Activated CD4-positive, alpha-beta T cell treated with anti-CD3 and anti-CD28 coated beads for 36 hours (primary cell): ENCODE measurements at regions not wholly inside any gene's neighbourhood (a gene's known extent, or its start where the extent isn't known, plus 50 kb on each side); places are given as distances from the start of the nearest gene placed in this dataset.

Experiments used
- ATAC-seq: fragments of 200-7000 bp; cut with Tn5 transposase; one replicate; pipeline ENCODE4 v1.10.0; 2021; ENCODE audit warnings: mild to moderate bottlenecking, moderate library complexity
- CTCF ChIA-PET: fragments of 350-600 bp; sonication (Branson Sonifier 250); formaldehyde crosslinking; loops from one replicate; lab custom pipeline; 2021; ENCODE audit warnings: antibody characterized with exemption; lab: Charles Lee
- POLR2A ChIA-PET: fragments of 350-600 bp; sonication (Branson Sonifier 250); formaldehyde crosslinking; loops from one replicate; lab custom pipeline; 2021; ENCODE audit warnings: antibody characterized with exemption, inconsistent platforms; lab: Charles Lee
- DNase-seq: peaks from one replicate; pipeline ENCODE4 v3.0.0-alpha.2; 2020
- H3K27ac Mint-ChIP-seq: one replicate; pipeline ENCODE4 v1.8.0; 2021; ENCODE audit warnings: mixed read lengths
- H3K27me3 Mint-ChIP-seq: one replicate; pipeline ENCODE4 v1.8.0; 2021; ENCODE audit warnings: mixed read lengths
- H3K36me3 Mint-ChIP-seq: one replicate; pipeline ENCODE4 v1.8.0; 2021; ENCODE audit warnings: low read depth, mixed read lengths
- H3K4me1 Mint-ChIP-seq: one replicate; pipeline ENCODE4 v1.8.0; 2021; ENCODE audit warnings: mixed read lengths
- H3K4me3 Mint-ChIP-seq: one replicate; pipeline ENCODE4 v1.8.0; 2021; ENCODE audit warnings: mild to moderate bottlenecking, moderate library complexity, mixed read lengths
- H3K9me3 Mint-ChIP-seq: one replicate; pipeline ENCODE4 v1.8.0; 2021; ENCODE audit warnings: low read depth, mixed read lengths
- intact Hi-C, 2 experiments: fragments of 100-400 bp; cut with DNase I in 1 of 2; cut with micrococcal nuclease in 1 of 2; formaldehyde crosslinking; loops; one replicate each; pipeline versions ENCODE4 v1.14.2 to v1.15.1; 2022 to 2024; cut with DNase I, micrococcal nuclease

DNA sequence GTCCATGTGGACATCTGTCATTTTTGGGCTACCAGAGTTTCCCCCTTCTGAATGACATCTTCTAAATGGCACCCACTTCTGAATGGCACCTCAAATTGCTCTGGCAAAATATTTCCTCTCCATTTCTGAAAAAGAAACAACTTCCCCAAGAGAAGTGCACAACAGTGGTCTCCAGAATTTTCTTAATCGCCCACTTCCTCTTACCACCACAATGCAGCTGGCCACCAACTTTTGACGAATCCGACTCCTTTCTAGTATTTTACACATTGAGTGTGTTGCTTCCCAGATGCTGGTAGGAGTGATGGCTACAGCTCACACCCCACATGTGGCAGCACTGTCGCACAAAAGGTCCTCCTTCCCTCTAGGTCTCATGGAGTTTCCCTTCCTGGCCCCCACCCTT, 216.1 kb downstream of the FOXA2 start:
- CTCF ChIA-PET, result no interaction called here
- POLR2A ChIA-PET, result no interaction called here
- no peak for DNase-seq
- Mint-ChIP-seq H3K9me3 (peaks cover 2% of the 10 kb centered on the region), H3K27me3 (peaks cover 2% of the 10 kb centered on the region), H3K27ac (no peak overlapping the region), H3K4me1 (peaks cover 17% of the 10 kb centered on the region), H3K36me3 (no peaks in the 10 kb centered on the region), H3K4me3 (no peak overlapping the region)
- no peak for ATAC-seq
- intact Hi-C loops, result no loop called here

DNA sequence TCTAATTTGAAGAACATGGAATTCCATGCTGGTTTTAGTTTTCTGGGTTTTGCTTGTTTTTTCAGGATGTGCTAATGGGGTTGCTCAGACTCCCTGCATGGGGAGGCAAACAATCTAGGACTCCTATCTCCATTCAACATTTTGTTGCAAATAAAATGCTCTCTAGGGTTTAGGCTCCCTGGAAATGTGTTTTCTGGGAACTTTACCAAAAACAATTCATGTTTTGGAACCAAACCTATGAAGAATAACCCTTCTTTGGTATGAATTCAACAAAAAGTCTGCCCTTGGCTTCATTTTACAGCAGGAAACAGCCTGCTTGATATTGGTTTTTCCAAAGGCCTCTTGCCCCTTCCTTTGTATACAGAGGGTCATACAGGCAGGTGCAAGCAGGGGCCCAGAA, 217.7 kb downstream of the FOXA2 start:
- no peaks in the 10 kb centered on the region for H3K36me3 Mint-ChIP-seq

DNA sequence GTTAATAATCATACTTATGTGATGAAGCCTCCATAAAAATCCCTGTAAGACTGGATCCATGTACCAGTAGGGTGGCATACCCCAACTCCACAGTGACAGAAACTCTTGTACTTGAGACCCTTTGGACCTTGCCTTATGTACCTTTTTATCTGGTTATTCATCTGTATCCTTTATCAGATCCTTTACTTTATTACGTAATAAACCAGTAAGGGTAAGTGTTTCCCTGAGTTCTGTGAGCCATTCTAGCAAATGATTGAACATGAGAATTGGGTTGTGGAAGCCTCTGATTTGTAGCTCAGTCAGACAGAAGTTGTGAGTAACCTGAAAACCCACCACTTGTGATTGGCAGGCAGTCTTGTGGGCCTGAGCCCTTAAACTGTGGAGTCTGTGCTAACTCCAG, 229.7 kb downstream of the FOXA2 start:
- ChIA-PET POLR2A (no interaction called here), CTCF (interaction anchor here (0.5 kb wide), 1 partner anchor 12 kb away, joined by 3 read pairs; no protein-coding TSS in a partner anchor)
- ATAC-seq (no peak), DNase-seq (no peak)
- H3K9me3 Mint-ChIP-seq, result no peaks in the 10 kb centered on the region
- no peak overlapping the region for H3K4me3 Mint-ChIP-seq
- intact Hi-C loops, result no loop called here
- no peak overlapping the region for H3K27ac Mint-ChIP-seq
- no peaks in the 10 kb centered on the region for H3K4me1 Mint-ChIP-seq
- H3K27me3 Mint-ChIP-seq, result no peaks in the 10 kb centered on the region
- no peaks in the 10 kb centered on the region for H3K36me3 Mint-ChIP-seq

More for the DNA sequence above, 217.7 kb downstream of the FOXA2 start:
- Mint-ChIP-seq H3K27ac (no peak overlapping the region), H3K4me1 (peaks cover 10% of the 10 kb centered on the region), H3K27me3 (peaks cover 2% of the 10 kb centered on the region), H3K9me3 (peaks cover 2% of the 10 kb centered on the region), H3K4me3 (no peak overlapping the region)
- no peak for ATAC-seq
- DNase-seq, result no peak
- ChIA-PET CTCF (interaction anchor here (0.7 kb wide), 1 partner anchor 12 kb away, joined by 3 read pairs; no protein-coding TSS in a partner anchor), POLR2A (no interaction called here)
- intact Hi-C loops, result no loop called here

DNA sequence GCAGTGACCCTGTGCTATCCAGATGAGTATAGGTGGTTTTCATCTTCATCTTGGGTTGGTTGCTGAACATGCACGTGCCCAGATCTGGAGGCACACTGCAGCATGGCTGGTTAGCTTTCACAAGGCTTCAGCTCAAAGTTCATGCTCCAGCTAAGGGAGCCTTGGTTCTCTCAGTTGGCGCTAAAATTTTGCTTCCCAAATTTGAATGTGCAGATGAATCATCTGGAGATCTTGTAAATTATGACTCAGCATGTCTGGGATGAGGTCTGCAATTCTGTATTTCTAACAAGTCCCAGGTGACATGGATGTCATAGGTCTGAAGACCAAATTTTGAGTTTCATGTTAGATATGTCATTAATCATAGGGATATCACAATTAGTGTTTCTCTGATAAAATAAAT, 230.8 kb downstream of the FOXA2 start:
- ATAC-seq, result no peak
- H3K4me1 Mint-ChIP-seq, result no peaks in the 10 kb centered on the region
- intact Hi-C loops, result no loop called here
- no peaks in the 10 kb centered on the region for H3K9me3 Mint-ChIP-seq
- no peak overlapping the region for H3K27ac Mint-ChIP-seq
- no peak for DNase-seq
- peaks cover 1% of the 10 kb centered on the region for H3K27me3 Mint-ChIP-seq
- H3K4me3 Mint-ChIP-seq, result no peak overlapping the region
- ChIA-PET POLR2A (no interaction called here), CTCF (no interaction called here)
- H3K36me3 Mint-ChIP-seq, result no peaks in the 10 kb centered on the region

DNA sequence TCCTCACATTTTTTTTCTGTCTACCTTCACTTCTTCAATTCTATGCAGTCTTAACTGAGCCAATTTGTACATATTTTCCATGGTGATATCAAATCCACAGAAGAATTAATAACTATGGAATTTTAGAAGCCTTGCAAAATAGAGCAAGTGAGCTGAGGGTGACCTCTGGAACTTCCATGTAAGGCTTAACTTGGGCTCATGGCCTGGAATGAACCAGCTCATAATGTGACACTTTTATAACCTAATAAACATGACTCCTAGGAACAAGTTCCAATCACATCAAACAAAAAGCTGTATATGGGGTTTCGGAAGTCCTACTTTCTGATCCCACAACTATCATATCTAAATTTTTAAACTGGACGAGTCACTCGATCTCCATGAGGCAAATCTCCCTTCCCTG, 232.4 kb downstream of the FOXA2 start:
- no peaks in the 10 kb centered on the region for H3K9me3 Mint-ChIP-seq
- no peak for DNase-seq
- H3K4me3 Mint-ChIP-seq, result no peak overlapping the region
- POLR2A ChIA-PET, result no interaction called here
- intact Hi-C loops, result no loop called here
- H3K27ac Mint-ChIP-seq, result no peak overlapping the region
- no peaks in the 10 kb centered on the region for H3K4me1 Mint-ChIP-seq
- CTCF ChIA-PET, result no interaction called here
- no peaks in the 10 kb centered on the region for H3K36me3 Mint-ChIP-seq
- no peak for ATAC-seq
- peaks cover 1% of the 10 kb centered on the region for H3K27me3 Mint-ChIP-seq

DNA sequence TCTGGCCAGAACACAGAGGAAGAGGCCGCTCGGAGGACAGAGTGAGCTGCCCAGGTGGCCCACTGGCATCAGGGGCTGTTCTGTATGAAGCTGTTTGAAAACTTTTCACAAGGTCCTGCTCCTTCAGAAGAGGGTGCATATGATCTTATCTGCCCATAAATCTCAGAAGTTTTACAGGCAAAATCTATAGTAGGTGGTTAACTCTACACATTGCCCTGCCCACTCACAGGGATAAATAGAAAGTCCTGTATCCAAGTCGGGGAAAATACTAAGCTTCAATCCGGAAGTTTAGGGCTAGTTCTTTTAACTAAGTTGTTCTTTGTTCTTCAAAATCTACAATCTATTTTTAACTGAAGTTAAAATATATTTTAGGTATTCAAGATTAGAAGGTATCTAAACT, 233.7 kb downstream of the FOXA2 start:
- no peak overlapping the region for H3K27ac Mint-ChIP-seq
- POLR2A ChIA-PET, result no interaction called here
- no peaks in the 10 kb centered on the region for H3K9me3 Mint-ChIP-seq
- H3K4me3 Mint-ChIP-seq, result no peak overlapping the region
- no peaks in the 10 kb centered on the region for H3K4me1 Mint-ChIP-seq
- no peak for DNase-seq
- CTCF ChIA-PET, result interaction anchor here (1.1 to 2.2 kb wide), 3 partner anchors 11 to 16 kb away, joined by 3 to 8 read pairs (median 5); no protein-coding TSS in a partner anchor
- H3K27me3 Mint-ChIP-seq, result peaks cover 1% of the 10 kb centered on the region
- no peak for ATAC-seq
- intact Hi-C loops, result no loop called here
- no peaks in the 10 kb centered on the region for H3K36me3 Mint-ChIP-seq

DNA sequence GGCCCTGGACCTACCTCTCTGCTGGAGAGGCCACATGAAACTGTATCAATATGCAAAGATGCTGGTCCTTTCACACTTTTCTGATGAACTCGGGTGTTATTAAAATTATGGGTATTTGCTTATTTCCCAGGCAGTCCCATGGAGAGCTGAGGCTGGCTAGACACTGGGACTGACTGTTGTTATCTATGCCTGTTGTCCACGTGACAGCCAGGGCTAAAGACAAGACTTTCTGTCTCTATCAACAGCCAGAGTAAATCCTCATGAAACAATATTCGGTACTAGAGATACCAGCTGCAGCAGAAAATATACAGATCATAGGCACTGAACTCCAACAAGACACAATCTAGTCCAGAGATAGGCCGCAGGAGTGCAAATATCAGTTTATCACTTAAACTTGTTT, 236.4 kb downstream of the FOXA2 start:
- CTCF ChIA-PET, result interaction anchor here (1.4 kb wide), 1 partner anchor 239 kb away, joined by 3 read pairs; no protein-coding TSS in a partner anchor
- no peak for ATAC-seq
- peaks cover 1% of the 10 kb centered on the region for H3K27me3 Mint-ChIP-seq
- no peak overlapping the region for H3K27ac Mint-ChIP-seq
- no peak for DNase-seq
- no peaks in the 10 kb centered on the region for H3K36me3 Mint-ChIP-seq
- POLR2A ChIA-PET, result no interaction called here
- intact Hi-C loops, result no loop called here
- H3K4me1 Mint-ChIP-seq, result no peaks in the 10 kb centered on the region
- H3K9me3 Mint-ChIP-seq, result no peaks in the 10 kb centered on the region
- H3K4me3 Mint-ChIP-seq, result no peak overlapping the region

DNA sequence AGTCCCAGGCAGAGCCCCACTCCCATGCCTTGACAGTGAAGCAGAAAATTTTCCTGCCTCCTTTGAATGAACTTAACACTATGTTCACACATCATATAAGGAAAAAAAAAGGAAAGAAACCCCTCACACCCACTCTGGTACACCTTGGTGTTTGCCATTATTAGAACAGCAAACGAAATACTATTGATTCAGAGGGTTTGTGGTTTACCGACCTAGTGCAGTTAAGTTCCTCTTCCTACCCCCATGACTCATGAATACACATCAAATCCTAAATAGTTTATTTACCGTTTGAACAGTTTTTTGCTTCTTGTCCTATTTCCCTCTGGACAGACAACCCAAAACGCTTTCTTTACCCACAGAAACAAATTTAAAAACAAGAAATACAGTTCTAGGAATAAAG, 237.7 kb downstream of the FOXA2 start:
- H3K27ac Mint-ChIP-seq, result no peak overlapping the region
- H3K27me3 Mint-ChIP-seq, result peaks cover 1% of the 10 kb centered on the region
- intact Hi-C loops, result no loop called here
- DNase-seq (no peak), ATAC-seq (no peak)
- no peaks in the 10 kb centered on the region for H3K9me3 Mint-ChIP-seq
- ChIA-PET CTCF (interaction anchor here (1.4 kb wide), 1 partner anchor 241 kb away, joined by 3 read pairs; no protein-coding TSS in a partner anchor), POLR2A (no interaction called here)
- no peaks in the 10 kb centered on the region for H3K4me1 Mint-ChIP-seq
- no peaks in the 10 kb centered on the region for H3K36me3 Mint-ChIP-seq
- H3K4me3 Mint-ChIP-seq, result no peak overlapping the region

DNA sequence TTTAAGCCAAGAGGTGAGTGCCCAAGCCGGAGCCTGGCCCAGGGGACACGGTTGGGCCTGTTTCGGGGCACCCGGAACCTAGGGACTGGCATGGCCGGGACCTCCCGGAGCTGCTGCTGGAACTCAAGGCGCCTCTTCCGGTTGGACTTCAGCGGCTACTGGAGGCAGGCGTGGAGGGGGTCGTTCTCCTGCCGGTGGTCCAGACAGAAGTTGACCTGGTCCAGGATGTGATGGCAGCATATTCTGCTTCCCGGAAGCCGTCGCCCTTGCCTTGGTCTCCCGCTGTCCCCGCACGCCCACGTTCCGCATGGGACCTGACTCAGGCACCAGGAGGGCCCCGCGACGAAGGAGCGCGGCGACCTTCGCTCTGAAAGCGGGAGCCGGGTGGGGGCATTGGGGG, 240.8 kb downstream of the FOXA2 start:
- Mint-ChIP-seq H3K27me3 (no peaks in the 10 kb centered on the region), H3K4me1 (peaks cover 2% of the 10 kb centered on the region), H3K27ac (no peak overlapping the region), H3K4me3 (no peak overlapping the region), H3K9me3 (no peaks in the 10 kb centered on the region), H3K36me3 (no peaks in the 10 kb centered on the region)
- intact Hi-C loops, result no loop called here
- ChIA-PET POLR2A (no interaction called here), CTCF (interaction anchor here (0.6 kb wide), 1 partner anchor 591 kb away, joined by 3 read pairs; no protein-coding TSS in a partner anchor)
- DNase-seq (no peak), ATAC-seq (no peak)

DNA sequence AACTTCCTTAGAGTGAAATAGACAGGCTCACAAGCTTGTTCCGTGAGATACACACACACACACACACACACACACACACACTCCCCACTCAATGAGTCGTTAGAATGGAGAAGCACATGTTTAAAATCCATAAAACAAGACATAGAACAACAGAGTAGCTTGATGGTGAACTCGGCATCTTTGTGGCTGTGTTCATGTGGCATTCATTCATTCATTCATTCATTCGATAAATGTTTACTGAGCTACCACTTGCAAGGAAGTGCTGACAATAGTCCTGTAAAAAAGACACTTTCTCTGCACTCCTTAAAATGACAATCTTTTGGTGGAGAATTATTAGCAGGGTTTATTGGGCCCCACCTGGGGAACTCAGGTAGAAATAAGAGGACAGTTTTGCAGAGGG, 242.0 kb downstream of the FOXA2 start:
- Mint-ChIP-seq H3K27ac (no peak overlapping the region), H3K27me3 (peaks cover under 1% of the 10 kb centered on the region), H3K9me3 (no peaks in the 10 kb centered on the region), H3K4me3 (no peak overlapping the region), H3K4me1 (peaks cover 2% of the 10 kb centered on the region), H3K36me3 (no peaks in the 10 kb centered on the region)
- POLR2A ChIA-PET, result no interaction called here
- ATAC-seq, result no peak
- intact Hi-C loops, result no loop called here
- DNase-seq, result no peak
- CTCF ChIA-PET, result no interaction called here

DNA sequence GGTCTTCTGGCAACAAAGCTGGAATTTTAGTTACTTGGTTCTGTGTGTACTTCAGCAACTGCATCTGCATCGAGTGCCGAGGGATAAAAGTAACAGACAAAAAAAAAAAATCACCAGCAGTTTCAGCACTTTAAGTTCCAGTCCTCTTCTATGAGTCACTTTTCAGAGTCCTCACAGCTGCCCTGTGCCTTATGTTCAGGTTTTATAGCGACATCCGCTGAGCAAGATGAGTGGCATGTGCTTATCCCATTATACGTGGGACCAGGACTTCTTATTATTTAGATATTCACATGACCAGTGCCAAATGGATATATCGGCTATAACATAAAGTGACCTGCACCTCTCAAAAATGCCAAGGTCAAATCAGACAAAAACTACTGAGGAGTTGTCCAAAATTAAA, 242.9 kb downstream of the FOXA2 start:
- Mint-ChIP-seq H3K4me1 (peaks cover 2% of the 10 kb centered on the region), H3K4me3 (no peak overlapping the region)
- intact Hi-C loops, result loop anchor here in 1 of 2 experiments (2.0 kb wide), 1 partner anchor 245 kb away; no protein-coding TSS in a partner anchor

DNA sequence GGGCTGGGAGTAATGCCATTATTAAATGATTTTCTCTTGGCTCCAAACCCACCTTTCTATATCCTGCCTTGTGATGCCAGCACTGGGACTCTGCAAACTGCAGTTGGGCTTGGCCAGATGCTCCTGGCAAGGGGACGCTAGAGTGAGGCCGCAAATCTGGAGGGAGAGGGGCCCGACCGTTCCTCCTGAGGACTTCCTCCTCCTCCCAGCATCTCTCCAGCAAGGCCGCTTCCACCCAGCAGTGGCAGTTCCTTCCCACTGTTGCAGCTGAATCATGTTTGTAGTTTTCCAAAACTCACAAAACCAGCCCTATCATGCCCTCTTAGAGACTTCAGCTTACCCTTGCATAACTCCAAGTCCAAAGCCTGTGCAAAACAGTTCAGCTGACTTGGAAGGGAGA, 244.4 kb downstream of the FOXA2 start:
- DNase-seq, result no peak
- Mint-ChIP-seq H3K27me3 (peaks cover 3% of the 10 kb centered on the region), H3K4me1 (peaks cover 2% of the 10 kb centered on the region), H3K9me3 (no peaks in the 10 kb centered on the region), H3K36me3 (no peaks in the 10 kb centered on the region), H3K4me3 (no peak overlapping the region), H3K27ac (no peak overlapping the region)
- no peak for ATAC-seq
- ChIA-PET CTCF (interaction anchor here (0.7 to 3.2 kb wide), 8 partner anchors 10 to 1203 kb away, joined by 3 to 19 read pairs (median 6); no protein-coding TSS in a partner anchor), POLR2A (no interaction called here)
- intact Hi-C loops, result loop anchor here (1.0 to 5.0 kb wide), 5 partner anchors 246 to 1002 kb away; no protein-coding TSS in a partner anchor

More for the DNA sequence above, 242.9 kb downstream of the FOXA2 start:
- ChIA-PET POLR2A (no interaction called here), CTCF (interaction anchor here (0.8 to 1.2 kb wide), 2 partner anchors 10 to 1000 kb away, joined by 3 to 6 read pairs; no protein-coding TSS in a partner anchor)
- DNase-seq (no peak), ATAC-seq (no peak)
- Mint-ChIP-seq H3K27me3 (peaks cover 3% of the 10 kb centered on the region), H3K27ac (no peak overlapping the region), H3K36me3 (no peaks in the 10 kb centered on the region), H3K9me3 (no peaks in the 10 kb centered on the region)
